Adrenal gland (tissue), 5 donors: ENCODE measurements at regions not wholly inside any gene's neighbourhood (a gene's known extent, or its start where the extent isn't known, plus 50 kb on each side); places are given as distances from the start of the nearest gene placed in this dataset.

Experiments
- CTCF ChIP-seq, 6 experiments: fragments of 450-650 bp in 4 of 6; fragments of 200-600 bp in 2 of 6; sonication (generic) in 1 of 6; IDR thresholded peaks; 1 replicate in 5 of 6; 2 replicates in 1 of 6; pipeline versions ENCODE4 v1.5.1 to v1.8.0; 2016 to 2021; ENCODE audit warnings: antibody characterized with exemption in 6 of 6, mild to moderate bottlenecking in 2 of 6, moderate library complexity in 1 of 6
- POLR2A ChIP-seq, 2 donors: fragments of 450-650 bp; IDR thresholded peaks; one replicate each; pipeline ENCODE4 v1.6.1; 2017; ENCODE audit warnings: antibody characterized with exemption in 2 of 2, mild to moderate bottlenecking in 2 of 2, moderate library complexity in 1 of 2
- donor health status: DM: no; HTN: no; CAD: no.

- TF ChIP-seq POLR2A (IDR thresholded peaks at IDR 0.05), result no peak
- TF ChIP-seq CTCF (IDR thresholded peaks at IDR 0.05), result no peak
Observed at GRCh38 chr3:180743813-180744590, 64.7 kb upstream of the CCDC39 start.
